ENCODE measurements at regions not wholly inside any gene's neighbourhood (a gene's known extent, or its start where the extent isn't known, plus 50 kb on each side); places are given as distances from the start of the nearest gene placed in this dataset.

GRCh38 chr20:54928564-54928963, 453.2 kb downstream of the DOK5 start:
- ChIA-PET SMC1A (ENCODE audit: uncharacterized antibody, unreplicated experiment) (interaction anchor here (1.5 kb wide), 1 partner anchor 23 kb away, joined by 4 read pairs; no protein-coding TSS in a partner anchor), POLR2A (no interaction called here), RAD21 (ENCODE audit: unreplicated experiment) (no interaction called here), CTCF (no interaction called here)
- Histone ChIP-seq H3K4me1 (ENCODE audit: control insufficient read depth, insufficient read depth, low read length) (no peaks in the 10 kb centered on the region), H3K9ac (ENCODE audit: control insufficient read depth, insufficient read depth, low read length) (no peak overlapping the region), H3K4me2 (ENCODE audit: control insufficient read depth, insufficient read depth) (no peak overlapping the region), H3K79me2 (ENCODE audit: control insufficient read depth, insufficient read depth, low read length) (no peaks in the 10 kb centered on the region), H2AFZ (ENCODE audit: control insufficient read depth, low read depth, low read length) (no peak overlapping the region), H4K20me1 (ENCODE audit: control insufficient read depth, insufficient read depth) (no peaks in the 10 kb centered on the region), H3K27ac (ENCODE audit: control insufficient read depth, insufficient read depth) (no peak overlapping the region), H3K4me3 (no peak overlapping the region), H3K9me3 (replicated peaks; ENCODE audit: control insufficient read depth, insufficient read depth, low read length) (no peaks in the 10 kb centered on the region), H3K27me3 (replicated peaks in 1 of 2; ENCODE audit: control insufficient read depth in 2 of 2, insufficient read depth in 2 of 2, low read length in 1 of 2) (no peaks in the 10 kb centered on the region), H3K36me3 (ENCODE audit: control insufficient read depth in 2 of 2, insufficient read depth in 2 of 2, low read length in 1 of 2) (no peaks in the 10 kb centered on the region)
- DNase-seq (ENCODE audit: low read depth, low spot score) (no peak), ATAC-seq (no peak), FAIRE-seq (no peak)
- no peak for TF ChIP-seq ELK1 (IDR thresholded peaks at IDR 0.05; ENCODE audit: low read depth, low read length)
- no peak for TF ChIP-seq ESRRA (IDR thresholded peaks at IDR 0.05; ENCODE audit: low read length)
- TF ChIP-seq SMARCA5 (IDR thresholded peaks at IDR 0.05) = no peak
- no peak for TF ChIP-seq IKZF1 (conservative IDR thresholded peaks at IDR 0.05)
- peak; percentile 59; the same call in 1 of the 2 replicates for TF ChIP-seq NFXL1 (IDR thresholded peaks at IDR 0.05; ENCODE audit: borderline replicate concordance)
- BruUV-seq (replicated peaks) = no TSS peak
- intact Hi-C loops (cut with micrococcal nuclease; ENCODE audit: unreplicated experiment) = no loop called here
- 0% methylated on average over 1 of the region's 1 CpG for WGBS (ENCODE audit: insufficient coverage, insufficient replicate concordance, low lambda C conversion rate, missing lambda C conversion rate)
- in situ Hi-C loops (cut with MboI) = no loop called here

GRCh38 chr20:54922636-54923035, 447.2 kb downstream of the DOK5 start:
- no peaks in the 10 kb centered on the region for H3K9me3 ChIP-seq (replicated peaks; ENCODE audit: control insufficient read depth, insufficient read depth, low read length)
- RAD21 ChIA-PET (ENCODE audit: unreplicated experiment) = no interaction called here
- H3K4me1 ChIP-seq (ENCODE audit: control insufficient read depth, insufficient read depth, low read length) = no peaks in the 10 kb centered on the region
- intact Hi-C loops (cut with micrococcal nuclease; ENCODE audit: unreplicated experiment) (no loop called here), in situ Hi-C loops (cut with MboI) (no loop called here)
- no TSS peak for BruUV-seq (replicated peaks)
- FAIRE-seq (no peak), DNase-seq (ENCODE audit: low read depth, low spot score) (no peak), ATAC-seq (no peak)
- H2AFZ ChIP-seq (ENCODE audit: control insufficient read depth, low read depth, low read length) = no peak overlapping the region
- H3K4me2 ChIP-seq (ENCODE audit: control insufficient read depth, insufficient read depth) = no peak overlapping the region
- H4K20me1 ChIP-seq (ENCODE audit: control insufficient read depth, insufficient read depth) = no peaks in the 10 kb centered on the region
- no peaks in the 10 kb centered on the region for H3K27me3 ChIP-seq (replicated peaks in 1 of 2; ENCODE audit: control insufficient read depth in 2 of 2, insufficient read depth in 2 of 2, low read length in 1 of 2)
- 10% methylated on average over 4 of the region's 4 CpGs for WGBS (ENCODE audit: insufficient coverage, insufficient replicate concordance, low lambda C conversion rate, missing lambda C conversion rate)
- H3K9ac ChIP-seq (ENCODE audit: control insufficient read depth, insufficient read depth, low read length) = no peak overlapping the region
- SMC1A ChIA-PET (ENCODE audit: uncharacterized antibody, unreplicated experiment) = no interaction called here
- no peak overlapping the region for H3K27ac ChIP-seq (ENCODE audit: control insufficient read depth, insufficient read depth)
- H3K4me3 ChIP-seq = no peak overlapping the region
- no peaks in the 10 kb centered on the region for H3K79me2 ChIP-seq (ENCODE audit: control insufficient read depth, insufficient read depth, low read length)
- H3K36me3 ChIP-seq (ENCODE audit: control insufficient read depth in 2 of 2, insufficient read depth in 2 of 2, low read length in 1 of 2) = no peaks in the 10 kb centered on the region
- CTCF ChIA-PET = no interaction called here
- POLR2A ChIA-PET = no interaction called here
- no peak for TF ChIP-seq IRF3 (IDR thresholded peaks at IDR 0.05)
- TF ChIP-seq KDM1A (IDR thresholded peaks at IDR 0.05; ENCODE audit: borderline replicate concordance) = no peak
- no peak for TF ChIP-seq BCLAF1 (IDR thresholded peaks at IDR 0.05)
- TF ChIP-seq TCF12 (IDR thresholded peaks at IDR 0.05; ENCODE audit: low read depth, low read length) = no peak
- TF ChIP-seq ZSCAN29 (IDR thresholded peaks at IDR 0.05) = no peak
- TF ChIP-seq ATF3 (IDR thresholded peaks at IDR 0.05; ENCODE audit: borderline replicate concordance, extremely low read depth, low read depth, low read length) = no peak
- no peak for TF ChIP-seq ASH2L (IDR thresholded peaks at IDR 0.05; ENCODE audit: borderline replicate concordance, low read depth)
- no peak for TF ChIP-seq STAT1 (conservative IDR thresholded peaks at IDR 0.05)
- TF ChIP-seq JUNB (IDR thresholded peaks at IDR 0.05) = no peak
- no peak for TF ChIP-seq ZNF217 (IDR thresholded peaks at IDR 0.05)

All from GM12878 (cell line).